ENCODE measurements at regions not wholly inside any gene's neighbourhood (a gene's known extent, or its start where the extent isn't known, plus 50 kb on each side); places are given as distances from the start of the nearest gene placed in this dataset.

GRCh38 chr4:189825466-189825865 is 115.2 kb upstream of the FRG1 start:
- H3K4me1 ChIP-seq (ENCODE audit: insufficient read depth, low read length) = no peaks in the 10 kb centered on the region
- DNase-seq = no peak
- CTCF ChIA-PET = no interaction called here

GRCh38 chr4:189826657-189827056 is 114.0 kb upstream of the FRG1 start:
- Mint-ChIP-seq H3K4me3 (no peak overlapping the region), H3K27ac (peak overlapping the region in 1 of 8 donors; percentile 20), H3K4me1 (no peaks in the 10 kb centered on the region), H3K9me3 (peaks cover 0 to 3% (median 2%) of the 10 kb centered on the region in 5 donors), H3K27me3 (peaks cover 0 to 3% of the 10 kb centered on the region in 2 donors), H3K36me3 (no peaks in the 10 kb centered on the region)
- Histone ChIP-seq H3K9me3 (ENCODE audit: low read length) (no peaks in the 10 kb centered on the region), H3K27me3 (ENCODE audit: insufficient read depth, low read length, poor library complexity, severe bottlenecking) (no peaks in the 10 kb centered on the region), H3K36me3 (ENCODE audit: insufficient read depth, low read length) (no peaks in the 10 kb centered on the region), H3K4me1 (ENCODE audit: insufficient read depth, low read length) (no peaks in the 10 kb centered on the region), H3K27ac (ENCODE audit: low read depth, low read length) (no peak overlapping the region), H3K4me3 (ENCODE audit: low read length) (no peak overlapping the region)
- ChIA-PET POLR2A (no interaction called here), CTCF (no interaction called here)
- DNase-seq = no peak

More at GRCh38 chr4:189825466-189825865, 115.2 kb upstream of the FRG1 start:
- Mint-ChIP-seq H3K4me3 (no peak overlapping the region), H3K27me3 (peaks cover 0 to 3% of the 10 kb centered on the region in 2 donors), H3K4me1 (no peaks in the 10 kb centered on the region), H3K9me3 (peaks cover 0 to 3% (median 2%) of the 10 kb centered on the region in 5 donors), H3K27ac (no peak overlapping the region), H3K36me3 (no peaks in the 10 kb centered on the region)
- Histone ChIP-seq H3K9me3 (ENCODE audit: low read length) (no peaks in the 10 kb centered on the region), H3K27ac (ENCODE audit: low read depth, low read length) (no peak overlapping the region), H3K27me3 (ENCODE audit: insufficient read depth, low read length, poor library complexity, severe bottlenecking) (no peaks in the 10 kb centered on the region), H3K4me3 (ENCODE audit: low read length) (no peak overlapping the region), H3K36me3 (ENCODE audit: insufficient read depth, low read length) (no peaks in the 10 kb centered on the region)
- POLR2A ChIA-PET = no interaction called here

DNA sequence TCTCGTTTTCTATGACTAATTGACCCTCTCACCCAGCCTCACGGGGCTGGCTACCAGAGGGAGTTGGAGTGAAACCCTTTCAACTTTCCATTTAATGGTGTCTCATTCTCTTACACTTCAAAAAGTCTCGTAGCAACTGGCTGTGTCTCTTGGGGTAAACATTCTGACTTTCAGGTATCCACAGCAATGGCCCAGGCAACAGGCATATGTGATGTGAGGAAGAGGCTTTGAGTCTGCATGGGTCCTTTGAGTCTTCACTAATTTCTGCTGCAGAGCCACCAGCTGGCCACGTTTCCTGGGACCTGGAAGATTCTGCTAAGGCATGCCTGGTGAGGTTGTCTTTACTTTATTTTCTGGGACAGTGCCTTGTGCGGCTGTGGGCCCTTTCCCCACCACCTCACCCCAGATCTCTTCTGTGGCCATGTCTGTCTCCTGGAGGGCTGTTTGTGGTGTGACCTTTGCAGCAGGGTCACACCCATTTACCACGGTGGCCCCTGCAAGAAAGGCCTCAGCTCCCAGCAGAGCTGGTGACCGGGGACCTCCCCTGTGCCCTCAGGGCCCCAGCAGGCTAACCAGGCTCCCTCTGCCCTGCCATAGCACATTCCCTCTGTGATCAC is 112.5 kb upstream of the FRG1 start:
- no peak for DNase-seq
- Mint-ChIP-seq H3K4me1 (no peaks in the 10 kb centered on the region), H3K36me3 (no peaks in the 10 kb centered on the region), H3K9me3 (peaks cover 0 to 6% (median 2%) of the 10 kb centered on the region in 5 donors), H3K27ac (peak overlapping the region in 1 of 8 donors; percentile 47), H3K27me3 (peaks cover 0 to 3% of the 10 kb centered on the region in 2 donors), H3K4me3 (no peak overlapping the region)
- Histone ChIP-seq H3K4me1 (ENCODE audit: insufficient read depth, low read length) (no peaks in the 10 kb centered on the region), H3K27ac (ENCODE audit: low read depth, low read length) (no peak overlapping the region), H3K9me3 (ENCODE audit: low read length) (no peaks in the 10 kb centered on the region), H3K36me3 (ENCODE audit: insufficient read depth, low read length) (no peaks in the 10 kb centered on the region), H3K27me3 (ENCODE audit: insufficient read depth, low read length, poor library complexity, severe bottlenecking) (no peaks in the 10 kb centered on the region), H3K4me3 (ENCODE audit: low read length) (no peak overlapping the region)
- ChIA-PET POLR2A (no interaction called here), CTCF (no interaction called here)

DNA sequence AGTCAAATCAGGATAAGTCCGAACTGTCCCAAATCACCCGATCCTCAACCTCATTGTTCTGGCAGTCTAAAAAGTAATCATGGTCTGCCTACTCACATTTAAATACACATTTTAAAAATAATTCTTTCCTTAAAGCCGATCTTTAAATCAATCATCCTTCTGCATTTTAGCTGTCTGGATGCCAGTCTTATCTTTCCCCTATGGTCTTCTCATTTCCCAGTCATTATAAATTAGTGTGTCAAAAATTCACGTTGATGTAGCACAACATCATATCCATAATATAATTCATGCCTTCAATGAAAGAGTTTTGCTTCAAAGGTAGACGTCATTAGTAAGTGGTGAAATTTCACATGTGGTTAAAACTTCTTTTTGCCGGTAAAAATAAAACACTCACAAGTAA is 108.1 kb upstream of the FRG1 start:
- no peak overlapping the region for H3K4me3 Mint-ChIP-seq
- no peaks in the 10 kb centered on the region for H3K4me1 Mint-ChIP-seq
- Histone ChIP-seq H3K36me3 (ENCODE audit: insufficient read depth, low read length) (no peaks in the 10 kb centered on the region), H3K27me3 (ENCODE audit: insufficient read depth, low read length, poor library complexity, severe bottlenecking) (no peaks in the 10 kb centered on the region), H3K4me3 (ENCODE audit: low read length) (no peak overlapping the region), H3K9me3 (ENCODE audit: low read length) (no peaks in the 10 kb centered on the region), H3K4me1 (ENCODE audit: insufficient read depth, low read length) (no peaks in the 10 kb centered on the region), H3K27ac (ENCODE audit: low read depth, low read length) (no peak overlapping the region)
- H3K9me3 Mint-ChIP-seq = peaks cover 0 to 3% (median 2%) of the 10 kb centered on the region in 5 donors
- ChIA-PET CTCF (no interaction called here), POLR2A (no interaction called here)
- H3K36me3 Mint-ChIP-seq = no peaks in the 10 kb centered on the region
- peaks cover 0 to 3% of the 10 kb centered on the region in 2 donors for H3K27me3 Mint-ChIP-seq
- H3K27ac Mint-ChIP-seq = no peak overlapping the region
- no peak for DNase-seq

DNA sequence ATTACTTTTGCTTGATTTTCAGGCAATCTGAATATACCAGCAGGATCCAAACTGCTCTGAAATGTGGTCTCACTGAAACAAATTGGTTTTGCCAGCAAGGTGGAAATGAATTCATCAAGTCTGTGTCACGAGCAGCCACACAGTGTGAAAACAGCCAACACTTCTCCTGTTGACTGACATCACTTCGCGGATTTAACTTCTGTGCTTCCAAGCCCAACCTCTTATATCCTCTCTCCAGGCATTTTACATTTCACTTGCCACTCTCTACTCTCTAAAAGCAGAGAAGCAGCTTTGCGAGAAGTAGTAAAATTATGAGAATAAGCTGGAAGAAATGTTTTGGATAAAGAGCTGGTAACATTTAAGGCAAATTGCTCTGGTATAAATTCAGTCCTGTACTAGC is 106.1 kb upstream of the FRG1 start:
- H3K9me3 ChIP-seq (ENCODE audit: low read length) = no peaks in the 10 kb centered on the region
- DNase-seq = no peak
- POLR2A ChIA-PET = no interaction called here
- no peak overlapping the region for H3K4me3 Mint-ChIP-seq
- CTCF ChIA-PET = no interaction called here
- H3K27ac Mint-ChIP-seq = no peak overlapping the region
- no peaks in the 10 kb centered on the region for H3K27me3 Mint-ChIP-seq
- no peak overlapping the region for H3K27ac ChIP-seq (ENCODE audit: low read depth, low read length)
- H3K4me1 Mint-ChIP-seq = no peaks in the 10 kb centered on the region
- no peaks in the 10 kb centered on the region for H3K36me3 ChIP-seq (ENCODE audit: insufficient read depth, low read length)
- peaks cover 0 to 3% (median 0%) of the 10 kb centered on the region in 5 donors for H3K9me3 Mint-ChIP-seq
- no peaks in the 10 kb centered on the region for H3K36me3 Mint-ChIP-seq
- H3K27me3 ChIP-seq (ENCODE audit: insufficient read depth, low read length, poor library complexity, severe bottlenecking) = no peaks in the 10 kb centered on the region
- H3K4me3 ChIP-seq (ENCODE audit: low read length) = no peak overlapping the region
- H3K4me1 ChIP-seq (ENCODE audit: insufficient read depth, low read length) = no peaks in the 10 kb centered on the region

DNA sequence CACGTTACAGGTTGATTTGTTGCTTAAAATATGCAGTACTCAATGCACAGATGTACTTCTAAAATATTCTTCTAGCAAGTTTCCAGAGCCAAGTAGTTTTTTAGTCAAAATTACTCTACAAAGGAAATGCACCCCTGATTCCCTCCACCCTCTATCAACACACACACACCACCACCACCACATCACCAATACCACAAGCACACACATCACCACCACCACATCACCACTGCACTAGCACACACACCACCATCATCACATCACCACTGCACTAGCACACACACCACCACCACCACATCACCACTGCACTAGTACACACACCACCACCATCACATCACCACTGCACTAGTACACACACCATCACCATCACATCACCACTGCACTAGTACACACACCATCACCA is 105.2 kb upstream of the FRG1 start:
- H3K27me3 Mint-ChIP-seq = no peaks in the 10 kb centered on the region
- Histone ChIP-seq H3K36me3 (ENCODE audit: insufficient read depth, low read length) (no peaks in the 10 kb centered on the region), H3K4me3 (ENCODE audit: low read length) (no peak overlapping the region), H3K27me3 (ENCODE audit: insufficient read depth, low read length, poor library complexity, severe bottlenecking) (no peaks in the 10 kb centered on the region), H3K4me1 (ENCODE audit: insufficient read depth, low read length) (no peaks in the 10 kb centered on the region), H3K27ac (ENCODE audit: low read depth, low read length) (no peak overlapping the region), H3K9me3 (ENCODE audit: low read length) (no peaks in the 10 kb centered on the region)
- H3K4me3 Mint-ChIP-seq = no peak overlapping the region
- H3K4me1 Mint-ChIP-seq = no peaks in the 10 kb centered on the region
- no peaks in the 10 kb centered on the region for H3K36me3 Mint-ChIP-seq
- ChIA-PET POLR2A (no interaction called here), CTCF (no interaction called here)
- H3K9me3 Mint-ChIP-seq = peaks cover 0 to 3% (median 0%) of the 10 kb centered on the region in 5 donors
- no peak for DNase-seq
- no peak overlapping the region for H3K27ac Mint-ChIP-seq

- POLR2A ChIA-PET = no interaction called here
- H3K9me3 ChIP-seq (ENCODE audit: low read length) = no peaks in the 10 kb centered on the region
- Mint-ChIP-seq H3K27me3 (no peaks in the 10 kb centered on the region), H3K27ac (no peak overlapping the region), H3K4me1 (no peaks in the 10 kb centered on the region), H3K4me3 (no peak overlapping the region), H3K9me3 (peaks cover 0 to 2% (median 0%) of the 10 kb centered on the region in 5 donors), H3K36me3 (no peaks in the 10 kb centered on the region)
- H3K4me3 ChIP-seq (ENCODE audit: low read length) = no peak overlapping the region
- no peaks in the 10 kb centered on the region for H3K27me3 ChIP-seq (ENCODE audit: insufficient read depth, low read length, poor library complexity, severe bottlenecking)
- H3K36me3 ChIP-seq (ENCODE audit: insufficient read depth, low read length) = no peaks in the 10 kb centered on the region
- no peak for DNase-seq
- H3K27ac ChIP-seq (ENCODE audit: low read depth, low read length) = no peak overlapping the region
- no peaks in the 10 kb centered on the region for H3K4me1 ChIP-seq (ENCODE audit: insufficient read depth, low read length)
- CTCF ChIA-PET = no interaction called here
Measured at GRCh38 chr4:189837471-189837870, 103.2 kb upstream of the FRG1 start.

DNA sequence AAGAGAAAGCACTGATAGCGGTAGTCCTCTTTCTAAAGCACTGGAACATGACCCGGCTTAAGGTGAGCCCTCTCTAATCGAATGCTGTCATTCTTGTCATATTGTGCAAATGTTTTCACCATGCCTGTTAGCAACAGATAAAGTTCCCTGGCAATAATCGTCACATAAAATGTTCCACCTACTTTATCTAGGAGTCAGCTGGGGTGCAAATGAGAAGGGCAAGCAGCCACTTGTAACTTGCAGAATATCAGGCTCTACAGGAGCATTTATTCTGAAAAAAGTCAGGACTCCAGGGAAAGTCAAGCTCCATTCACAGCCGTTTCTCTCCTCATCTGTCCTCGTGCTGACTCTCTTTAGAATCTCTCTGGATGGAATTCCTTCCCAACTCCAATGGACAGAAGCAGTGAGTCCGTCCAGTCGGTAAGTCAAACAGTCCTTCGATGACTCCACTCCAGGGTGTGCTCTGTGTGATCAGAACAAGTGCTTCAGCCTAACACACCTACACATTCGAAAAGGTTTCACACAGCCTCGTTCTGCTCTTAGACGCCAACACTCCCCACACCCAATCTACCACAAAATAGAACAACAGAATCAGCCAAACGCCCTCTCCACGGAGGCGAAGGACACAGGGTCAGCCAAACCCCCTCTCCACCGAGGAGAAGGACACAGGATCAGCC is 101.7 kb upstream of the FRG1 start:
- no peaks in the 10 kb centered on the region for H3K36me3 Mint-ChIP-seq
- ChIA-PET CTCF (no interaction called here), POLR2A (no interaction called here)
- H3K27ac Mint-ChIP-seq = no peak overlapping the region
- Histone ChIP-seq H3K9me3 (ENCODE audit: low read length) (no peaks in the 10 kb centered on the region), H3K27me3 (ENCODE audit: insufficient read depth, low read length, poor library complexity, severe bottlenecking) (no peaks in the 10 kb centered on the region), H3K4me3 (ENCODE audit: low read length) (no peak overlapping the region), H3K36me3 (ENCODE audit: insufficient read depth, low read length) (no peaks in the 10 kb centered on the region), H3K4me1 (ENCODE audit: insufficient read depth, low read length) (no peaks in the 10 kb centered on the region), H3K27ac (ENCODE audit: low read depth, low read length) (peak overlapping the region; percentile 38)
- no peaks in the 10 kb centered on the region for H3K4me1 Mint-ChIP-seq
- H3K4me3 Mint-ChIP-seq = no peak overlapping the region
- DNase-seq = no peak
- no peaks in the 10 kb centered on the region for H3K27me3 Mint-ChIP-seq
- H3K9me3 Mint-ChIP-seq = no peaks in the 10 kb centered on the region

Measured in CD8-positive, alpha-beta memory T cell (primary cell).